ENCODE measurements at regions not wholly inside any gene's neighbourhood (a gene's known extent, or its start where the extent isn't known, plus 50 kb on each side); places are given as distances from the start of the nearest gene placed in this dataset.

DNA sequence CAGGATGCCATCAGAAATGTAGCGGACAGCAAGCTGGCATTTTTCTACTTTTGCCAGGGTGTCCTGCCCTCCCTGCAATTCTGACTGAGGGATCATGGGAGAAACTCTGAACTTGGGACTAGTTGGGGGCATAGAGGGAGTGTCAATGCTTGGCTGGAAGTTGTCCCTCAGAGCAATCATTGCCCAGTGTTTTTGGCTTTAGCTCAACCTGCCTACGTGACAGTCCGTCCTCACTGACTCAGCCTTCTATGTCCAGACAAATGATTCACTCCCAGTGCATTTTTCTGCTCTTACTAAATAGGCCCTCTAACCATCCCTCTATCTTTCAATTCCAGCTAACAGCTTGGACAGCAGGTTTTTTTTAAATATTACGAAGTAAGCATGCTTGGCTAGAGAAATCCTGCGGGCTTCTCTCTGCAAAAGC, 627.4 kb downstream of the TLR4 start:
- TF ChIP-seq POLR2A (IDR thresholded peaks at IDR 0.05; ENCODE audit: low read depth, low read length) (no peak), POU2F2 (IDR thresholded peaks at IDR 0.05; ENCODE audit: low read depth, low read length) (no peak), TAF1 (IDR thresholded peaks at IDR 0.05; ENCODE audit: low read depth, low read length) (no peak), POLR2AphosphoS5 (IDR thresholded peaks at IDR 0.05; ENCODE audit: low read depth, low read length) (no peak), SPI1 (IDR thresholded peaks at IDR 0.05; ENCODE audit: low read depth, low read length) (no peak), PAX5 (IDR thresholded peaks at IDR 0.05; ENCODE audit: insufficient read depth, low read length, severe bottlenecking) (no peak)
- DNase-seq (ENCODE audit: insufficient read length, low spot score) (no peak), FAIRE-seq (no peak)

- DNase-seq (ENCODE audit: insufficient read length, low spot score) (no peak), FAIRE-seq (no peak)
- TF ChIP-seq POLR2A (IDR thresholded peaks at IDR 0.05; ENCODE audit: low read depth, low read length) = no peak
- TF ChIP-seq SPI1 (IDR thresholded peaks at IDR 0.05; ENCODE audit: low read depth, low read length) = no peak
- no peak for TF ChIP-seq POU2F2 (IDR thresholded peaks at IDR 0.05; ENCODE audit: low read depth, low read length)
- TF ChIP-seq TAF1 (IDR thresholded peaks at IDR 0.05; ENCODE audit: low read depth, low read length) = no peak
- no peak for TF ChIP-seq POLR2AphosphoS5 (IDR thresholded peaks at IDR 0.05; ENCODE audit: low read depth, low read length)
- TF ChIP-seq PAX5 (IDR thresholded peaks at IDR 0.05; ENCODE audit: insufficient read depth, low read length, severe bottlenecking) = no peak
Observed at GRCh38 chr9:118336250-118336942, 632.2 kb downstream of the TLR4 start.

DNA sequence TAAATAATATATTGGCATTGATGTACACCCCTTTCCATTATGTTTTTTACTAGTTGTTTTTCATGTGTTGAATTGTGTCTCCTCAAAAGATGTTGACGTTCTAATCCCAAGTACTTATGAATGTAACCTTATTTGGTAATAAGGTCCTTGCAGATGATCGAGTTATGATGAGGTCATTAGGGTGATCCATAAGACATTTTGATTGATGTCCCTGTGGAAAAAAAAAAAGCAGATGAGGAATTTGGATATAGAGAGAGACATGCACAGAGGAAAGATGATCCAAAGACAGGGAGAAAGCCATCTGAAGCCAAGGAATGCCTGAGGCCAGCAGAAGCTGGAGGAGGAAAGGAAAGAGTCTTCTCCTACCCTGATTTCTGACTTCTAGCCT, 632.7 kb downstream of the TLR4 start:
- TF ChIP-seq POLR2A (IDR thresholded peaks at IDR 0.05; ENCODE audit: low read depth, low read length) (no peak), POU2F2 (IDR thresholded peaks at IDR 0.05; ENCODE audit: low read depth, low read length) (no peak), TAF1 (IDR thresholded peaks at IDR 0.05; ENCODE audit: low read depth, low read length) (no peak), PAX5 (IDR thresholded peaks at IDR 0.05; ENCODE audit: insufficient read depth, low read length, severe bottlenecking) (no peak), POLR2AphosphoS5 (IDR thresholded peaks at IDR 0.05; ENCODE audit: low read depth, low read length) (no peak), SPI1 (IDR thresholded peaks at IDR 0.05; ENCODE audit: low read depth, low read length) (no peak)
- FAIRE-seq (no peak), DNase-seq (ENCODE audit: insufficient read length, low spot score) (no peak)

DNA sequence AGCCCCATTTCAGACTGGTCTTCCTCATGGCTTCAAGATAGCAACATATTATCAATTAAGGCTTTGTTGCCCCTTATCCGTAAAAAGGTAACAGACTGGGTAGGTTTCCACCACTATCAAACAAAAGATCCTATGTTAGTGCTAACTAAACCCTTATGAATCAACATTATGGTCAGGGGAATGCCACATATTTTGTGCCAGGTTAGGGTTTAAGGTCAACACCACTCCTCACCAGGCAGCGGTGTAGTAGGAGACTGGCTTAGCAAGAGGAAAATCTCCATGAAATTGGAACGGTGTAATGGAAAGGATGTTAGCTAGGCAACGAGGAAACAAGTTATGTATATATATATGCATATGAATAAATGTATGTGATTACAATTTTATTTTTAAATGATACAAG, 655.8 kb downstream of the TLR4 start:
- DNase-seq (ENCODE audit: insufficient read length, low spot score) = no peak
- no peak for TF ChIP-seq PAX5 (IDR thresholded peaks at IDR 0.05; ENCODE audit: insufficient read depth, low read length, severe bottlenecking)
- no peak for TF ChIP-seq SPI1 (IDR thresholded peaks at IDR 0.05; ENCODE audit: low read depth, low read length)
- TF ChIP-seq POLR2A (IDR thresholded peaks at IDR 0.05; ENCODE audit: low read depth, low read length) = no peak
- no peak for TF ChIP-seq POU2F2 (IDR thresholded peaks at IDR 0.05; ENCODE audit: low read depth, low read length)
- no peak for TF ChIP-seq TAF1 (IDR thresholded peaks at IDR 0.05; ENCODE audit: low read depth, low read length)
- no peak for TF ChIP-seq POLR2AphosphoS5 (IDR thresholded peaks at IDR 0.05; ENCODE audit: low read depth, low read length)
- no peak for FAIRE-seq

DNA sequence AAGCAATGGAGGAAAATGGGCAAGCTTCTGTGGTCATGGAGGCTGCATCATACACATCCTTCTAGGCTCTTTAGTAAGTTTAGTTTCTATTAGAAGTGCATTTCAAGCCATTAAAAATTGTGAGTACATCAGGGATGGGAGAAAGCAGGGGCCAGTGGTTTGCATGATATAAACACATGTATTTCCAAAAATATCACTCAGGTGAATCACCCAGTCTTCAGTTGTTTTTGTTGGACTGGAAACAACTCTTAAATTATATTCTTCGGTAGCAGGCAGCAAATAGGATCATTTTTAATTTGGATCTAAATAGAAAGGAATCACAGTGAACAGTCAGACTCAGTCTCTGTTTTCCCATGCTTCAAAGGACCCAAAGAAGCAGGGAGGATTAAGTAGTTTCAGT, 657.9 kb downstream of the TLR4 start:
- FAIRE-seq (no peak), DNase-seq (ENCODE audit: insufficient read length, low spot score) (no peak)
- TF ChIP-seq POLR2AphosphoS5 (IDR thresholded peaks at IDR 0.05; ENCODE audit: low read depth, low read length) (no peak), PAX5 (IDR thresholded peaks at IDR 0.05; ENCODE audit: insufficient read depth, low read length, severe bottlenecking) (no peak), TAF1 (IDR thresholded peaks at IDR 0.05; ENCODE audit: low read depth, low read length) (no peak), SPI1 (IDR thresholded peaks at IDR 0.05; ENCODE audit: low read depth, low read length) (no peak), POLR2A (IDR thresholded peaks at IDR 0.05; ENCODE audit: low read depth, low read length) (no peak), POU2F2 (IDR thresholded peaks at IDR 0.05; ENCODE audit: low read depth, low read length) (no peak)

DNA sequence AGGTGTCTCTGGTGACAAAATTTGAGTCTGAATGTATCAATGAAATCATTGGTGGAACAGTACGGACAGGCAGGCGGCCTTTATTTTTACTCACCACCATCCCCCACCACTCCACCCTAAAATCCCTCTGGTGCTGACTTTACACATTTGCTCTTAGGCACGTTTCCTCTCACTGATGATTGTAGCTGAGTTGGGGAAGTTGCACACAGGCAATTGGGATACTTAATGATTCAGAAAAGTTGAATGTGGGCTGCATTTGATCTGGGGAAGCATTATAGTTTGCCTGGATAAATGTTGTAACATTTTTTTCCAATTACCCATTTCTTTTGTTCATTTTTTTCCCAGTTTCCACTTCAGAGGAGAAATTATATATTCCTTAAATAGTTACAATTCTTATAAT, 658.4 kb downstream of the TLR4 start:
- TF ChIP-seq PAX5 (IDR thresholded peaks at IDR 0.05; ENCODE audit: insufficient read depth, low read length, severe bottlenecking) (no peak), POU2F2 (IDR thresholded peaks at IDR 0.05; ENCODE audit: low read depth, low read length) (no peak), POLR2A (IDR thresholded peaks at IDR 0.05; ENCODE audit: low read depth, low read length) (no peak), TAF1 (IDR thresholded peaks at IDR 0.05; ENCODE audit: low read depth, low read length) (no peak), POLR2AphosphoS5 (IDR thresholded peaks at IDR 0.05; ENCODE audit: low read depth, low read length) (no peak), SPI1 (IDR thresholded peaks at IDR 0.05; ENCODE audit: low read depth, low read length) (no peak)
- no peak for DNase-seq (ENCODE audit: insufficient read length, low spot score)
- FAIRE-seq = no peak

GRCh38 chr9:118364266-118365106, 660.3 kb downstream of the TLR4 start:
- FAIRE-seq (no peak), DNase-seq (ENCODE audit: insufficient read length, low spot score) (no peak)
- no peak for TF ChIP-seq POLR2A (IDR thresholded peaks at IDR 0.05; ENCODE audit: low read depth, low read length)
- no peak for TF ChIP-seq POU2F2 (IDR thresholded peaks at IDR 0.05; ENCODE audit: low read depth, low read length)
- no peak for TF ChIP-seq POLR2AphosphoS5 (IDR thresholded peaks at IDR 0.05; ENCODE audit: low read depth, low read length)
- TF ChIP-seq PAX5 (IDR thresholded peaks at IDR 0.05; ENCODE audit: insufficient read depth, low read length, severe bottlenecking) = no peak
- TF ChIP-seq SPI1 (IDR thresholded peaks at IDR 0.05; ENCODE audit: low read depth, low read length) = no peak
- no peak for TF ChIP-seq TAF1 (IDR thresholded peaks at IDR 0.05; ENCODE audit: low read depth, low read length)

DNA sequence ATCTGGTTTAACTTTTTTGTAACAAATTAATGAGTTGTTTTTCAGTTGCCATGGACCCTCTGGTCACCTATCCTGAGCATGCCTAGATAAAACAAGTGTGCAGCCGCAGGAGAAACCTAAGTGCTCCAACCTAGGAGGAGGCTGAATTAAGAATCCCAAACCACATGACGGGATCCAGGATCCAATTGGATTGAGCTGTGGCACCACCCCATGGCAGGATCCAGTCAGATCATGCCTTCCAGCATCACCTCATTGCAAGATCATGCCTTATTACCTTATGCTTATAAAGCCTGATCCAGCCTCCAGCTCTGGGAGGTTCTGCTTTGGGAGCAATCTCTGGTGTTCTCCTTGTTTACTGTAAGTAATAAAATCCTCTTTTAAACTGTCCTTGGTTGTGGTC, 662.0 kb downstream of the TLR4 start:
- DNase-seq (ENCODE audit: insufficient read length, low spot score) (no peak), FAIRE-seq (no peak)
- TF ChIP-seq POU2F2 (IDR thresholded peaks at IDR 0.05; ENCODE audit: low read depth, low read length) = no peak
- TF ChIP-seq POLR2A (IDR thresholded peaks at IDR 0.05; ENCODE audit: low read depth, low read length) = no peak
- TF ChIP-seq SPI1 (IDR thresholded peaks at IDR 0.05; ENCODE audit: low read depth, low read length) = no peak
- no peak for TF ChIP-seq PAX5 (IDR thresholded peaks at IDR 0.05; ENCODE audit: insufficient read depth, low read length, severe bottlenecking)
- TF ChIP-seq TAF1 (IDR thresholded peaks at IDR 0.05; ENCODE audit: low read depth, low read length) = no peak
- no peak for TF ChIP-seq POLR2AphosphoS5 (IDR thresholded peaks at IDR 0.05; ENCODE audit: low read depth, low read length)

DNA sequence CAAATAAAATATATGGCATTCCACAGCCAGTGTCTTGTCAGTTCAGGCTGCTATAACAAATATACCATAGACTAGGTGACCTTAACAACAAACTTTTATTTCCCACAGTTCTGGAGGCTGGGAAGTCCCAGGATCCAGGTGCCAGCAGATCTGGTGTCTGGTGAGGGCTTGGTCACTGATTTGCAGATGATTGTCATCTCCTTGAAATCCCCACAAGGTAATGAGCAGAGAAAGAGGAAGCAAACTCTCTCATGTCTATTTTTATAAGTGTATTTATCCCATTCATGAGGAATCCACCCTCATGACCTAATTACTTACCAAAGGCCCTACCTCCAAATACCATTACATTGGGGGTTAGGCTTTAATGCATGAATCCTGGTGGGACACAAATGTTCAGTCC, 663.2 kb downstream of the TLR4 start:
- DNase-seq (ENCODE audit: insufficient read length, low spot score) (no peak), FAIRE-seq (no peak)
- TF ChIP-seq PAX5 (IDR thresholded peaks at IDR 0.05; ENCODE audit: insufficient read depth, low read length, severe bottlenecking) (no peak), POU2F2 (IDR thresholded peaks at IDR 0.05; ENCODE audit: low read depth, low read length) (no peak), SPI1 (IDR thresholded peaks at IDR 0.05; ENCODE audit: low read depth, low read length) (no peak), POLR2A (IDR thresholded peaks at IDR 0.05; ENCODE audit: low read depth, low read length) (no peak)

Data from GM12891 (cell line).